GM23248 (cell line): ENCODE measurements at regions not wholly inside any gene's neighbourhood (a gene's known extent, or its start where the extent isn't known, plus 50 kb on each side); places are given as distances from the start of the nearest gene placed in this dataset.

Source experiments
- EZH2 ChIP-seq: fragments of 200-600 bp; sonication (generic); IDR thresholded peaks from 2 replicates; pipeline ENCODE4 v1.6.1; 2018; ENCODE audit warnings: antibody characterized with exemption, mild to moderate bottlenecking; ENCODE audit not compliant: insufficient read depth, poor library complexity, severe bottlenecking
- EZH2phosphoT487 ChIP-seq: fragments of 200-600 bp; sonication (generic); IDR thresholded peaks from 2 replicates; pipeline ENCODE4 v1.6.1; 2018; ENCODE audit warnings: antibody characterized with exemption, moderate library complexity, mild to moderate bottlenecking, low read depth; ENCODE audit not compliant: insufficient read depth

- TF ChIP-seq EZH2phosphoT487 (no peak), EZH2 (no peak)
Measured at GRCh38 chr2:152930501-152930900, 212.1 kb downstream of the ARL6IP6 start.
